ENCODE measurements at regions not wholly inside any gene's neighbourhood (a gene's known extent, or its start where the extent isn't known, plus 50 kb on each side); places are given as distances from the start of the nearest gene placed in this dataset.

DNA sequence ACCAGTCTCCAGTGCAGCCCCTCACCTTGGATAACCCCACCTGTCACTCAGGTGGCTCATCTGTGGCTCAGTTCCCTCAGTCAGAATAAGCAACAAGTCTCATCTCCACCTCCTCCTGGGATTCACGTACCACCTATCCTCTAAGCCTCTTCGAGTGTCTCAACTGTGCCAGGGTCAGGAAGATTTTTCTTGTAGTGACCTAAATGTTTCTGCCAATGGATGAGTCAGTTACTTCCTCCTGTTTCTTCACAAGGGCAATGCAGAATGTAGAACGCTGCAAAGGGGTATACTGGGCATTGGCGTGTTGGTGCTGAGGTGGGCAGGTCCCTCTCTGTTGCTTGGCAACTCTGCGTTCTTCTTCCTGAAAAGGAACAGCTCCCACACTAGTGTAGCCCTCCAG is 213.3 kb upstream of the CXCR4 start:
- CTCF ChIA-PET (ENCODE audit: unreplicated experiment), result no interaction called here
- Histone ChIP-seq H3K27ac (ENCODE audit: low read depth, low read length, poor library complexity, severe bottlenecking) (no peak overlapping the region), H3K36me3 (ENCODE audit: insufficient read depth, low read length) (no peaks in the 10 kb centered on the region), H2AFZ (ENCODE audit: low read length) (no peak overlapping the region), H3K4me3 (ENCODE audit: low read depth, low read length, poor library complexity, severe bottlenecking) (no peak overlapping the region), H3K4me2 (ENCODE audit: low read length) (no peak overlapping the region), H4K20me1 (ENCODE audit: insufficient read depth, low read length) (no peaks in the 10 kb centered on the region), H3K4me1 (ENCODE audit: insufficient read depth, low read length, poor library complexity, severe bottlenecking) (peaks cover 43% of the 10 kb centered on the region), H3K79me2 (ENCODE audit: insufficient read depth, low read depth, low read length) (no peaks in the 10 kb centered on the region), H3K9me3 (ENCODE audit: low read length) (0 out of 2 replicates have a peak, but pooled peaks cover 11% of the 10 kb centered on the region), H3K9me2 (ENCODE audit: insufficient read depth, low read length) (no peaks in the 10 kb centered on the region)
- no peak for DNase-seq (ENCODE audit: low spot score)
- intact Hi-C loops (cut with micrococcal nuclease; ENCODE audit: unreplicated experiment), result no loop called here
- BruUV-seq (replicated peaks), result no TSS peak
- POLR2A ChIA-PET, result interaction anchor here (0.5 to 1.6 kb wide), 4 partner anchors 46 to 91 kb away, joined by 3 to 5 read pairs (median 3); no protein-coding TSS in a partner anchor
- TF ChIP-seq, protein P1, sequence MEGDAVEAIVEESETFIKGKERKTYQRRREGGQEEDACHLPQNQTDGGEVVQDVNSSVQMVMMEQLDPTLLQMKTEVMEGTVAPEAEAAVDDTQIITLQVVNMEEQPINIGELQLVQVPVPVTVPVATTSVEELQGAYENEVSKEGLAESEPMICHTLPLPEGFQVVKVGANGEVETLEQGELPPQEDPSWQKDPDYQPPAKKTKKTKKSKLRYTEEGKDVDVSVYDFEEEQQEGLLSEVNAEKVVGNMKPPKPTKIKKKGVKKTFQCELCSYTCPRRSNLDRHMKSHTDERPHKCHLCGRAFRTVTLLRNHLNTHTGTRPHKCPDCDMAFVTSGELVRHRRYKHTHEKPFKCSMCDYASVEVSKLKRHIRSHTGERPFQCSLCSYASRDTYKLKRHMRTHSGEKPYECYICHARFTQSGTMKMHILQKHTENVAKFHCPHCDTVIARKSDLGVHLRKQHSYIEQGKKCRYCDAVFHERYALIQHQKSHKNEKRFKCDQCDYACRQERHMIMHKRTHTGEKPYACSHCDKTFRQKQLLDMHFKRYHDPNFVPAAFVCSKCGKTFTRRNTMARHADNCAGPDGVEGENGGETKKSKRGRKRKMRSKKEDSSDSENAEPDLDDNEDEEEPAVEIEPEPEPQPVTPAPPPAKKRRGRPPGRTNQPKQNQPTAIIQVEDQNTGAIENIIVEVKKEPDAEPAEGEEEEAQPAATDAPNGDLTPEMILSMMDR (conservative IDR thresholded peaks at IDR 0.05; ENCODE audit: low read length), result no peak

DNA sequence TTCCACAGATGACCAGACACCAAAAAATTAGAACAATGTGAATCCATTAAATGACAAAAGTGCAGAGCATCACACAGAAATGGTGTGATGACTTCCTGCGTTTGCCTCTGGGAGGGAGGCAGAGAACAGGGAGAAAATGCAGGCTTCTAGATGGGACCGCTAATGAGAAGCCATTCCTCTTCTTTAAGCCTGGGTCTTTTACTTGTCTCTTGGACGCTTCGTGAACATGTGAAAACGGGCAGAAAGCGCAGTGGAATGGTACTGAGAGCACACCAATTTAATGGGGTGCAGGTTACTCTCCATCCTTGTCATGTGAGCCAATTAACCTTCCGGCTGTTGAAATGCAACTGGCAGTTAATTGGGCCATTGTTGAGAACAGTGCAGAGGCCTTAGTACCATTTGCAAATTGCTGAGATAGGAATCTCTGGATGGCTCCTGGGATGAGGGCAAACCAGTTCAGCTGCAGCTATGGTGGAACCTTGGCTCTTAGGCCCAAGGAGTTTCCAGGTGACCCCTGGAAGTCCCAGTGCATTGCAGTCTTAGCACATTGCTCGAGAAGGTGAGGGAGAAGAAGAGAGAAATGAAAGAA is 210.4 kb upstream of the CXCR4 start:
- no peak overlapping the region for H3K4me3 ChIP-seq (ENCODE audit: low read depth, low read length, poor library complexity, severe bottlenecking)
- POLR2A ChIA-PET, result interaction anchor here (0.7 to 1.9 kb wide), 11 partner anchors 9 to 331 kb away, joined by 3 to 9 read pairs (median 3); no protein-coding TSS in a partner anchor

More for the DNA sequence above, 210.4 kb upstream of the CXCR4 start:
- 0 out of 2 replicates have a peak, but pooled peaks cover 4% of the 10 kb centered on the region for H3K9me3 ChIP-seq (ENCODE audit: low read length)
- H3K4me1 ChIP-seq (ENCODE audit: insufficient read depth, low read length, poor library complexity, severe bottlenecking), result peaks cover 72% of the 10 kb centered on the region
- no peaks in the 10 kb centered on the region for H4K20me1 ChIP-seq (ENCODE audit: insufficient read depth, low read length)
- CTCF ChIA-PET (ENCODE audit: unreplicated experiment), result no interaction called here
- H3K9me2 ChIP-seq (ENCODE audit: insufficient read depth, low read length), result no peaks in the 10 kb centered on the region
- 0 out of 2 replicates have a peak overlapping the region, but pooled peaks have one; percentile 91 for H3K4me2 ChIP-seq (ENCODE audit: low read length)
- no peaks in the 10 kb centered on the region for H3K79me2 ChIP-seq (ENCODE audit: insufficient read depth, low read depth, low read length)
- no peak for DNase-seq (ENCODE audit: low spot score)
- peak overlapping the region; percentile 81 for H3K27ac ChIP-seq (ENCODE audit: low read depth, low read length, poor library complexity, severe bottlenecking)
- TF ChIP-seq, protein P1 (conservative IDR thresholded peaks at IDR 0.05; ENCODE audit: low read length), result no peak
- TF ChIP-seq EZH2phosphoT487 (IDR thresholded peaks at IDR 0.05; ENCODE audit: borderline replicate concordance, low read depth, low read length), result no peak
- intact Hi-C loops (cut with micrococcal nuclease; ENCODE audit: unreplicated experiment), result loop anchor here (5.0 kb wide), 1 partner anchor 211 kb away; the partner anchor contains the start of gene CXCR4
- no peaks in the 10 kb centered on the region for H3K36me3 ChIP-seq (ENCODE audit: insufficient read depth, low read length)
- BruUV-seq (replicated peaks), result no TSS peak
- peak overlapping the region; percentile 90; the same call in 1 of the 2 replicates for H2AFZ ChIP-seq (ENCODE audit: low read length)
